Osteoblast (primary cell): ENCODE measurements at regions not wholly inside any gene's neighbourhood (a gene's known extent, or its start where the extent isn't known, plus 50 kb on each side); places are given as distances from the start of the nearest gene placed in this dataset.

Source experiments
- DNase-seq: peaks from one replicate; pipeline ENCODE4 v3.0.0; 2011; ENCODE audit warnings: low spot score, mixed read lengths; ENCODE audit not compliant: insufficient read length; ENCODE audit errors: missing footprints
- H2AFZ ChIP-seq: 2 replicates; pipeline ENCODE4 v1.6.0; 2011; ENCODE audit warnings: mild to moderate bottlenecking, low read length
- H3K27ac ChIP-seq: 2 replicates; pipeline ENCODE4 v1.5.1; 2011; ENCODE audit warnings: mild to moderate bottlenecking, low read depth, low read length, moderate library complexity
- H3K27me3 ChIP-seq: 2 replicates; pipeline ENCODE4 v1.6.0; 2012; ENCODE audit warnings: mild to moderate bottlenecking, control low read depth, inconsistent platforms, low read length, moderate library complexity; ENCODE audit not compliant: insufficient read depth
- H3K36me3 ChIP-seq: 2 replicates; pipeline ENCODE4 v1.5.1; 2011; ENCODE audit warnings: mild to moderate bottlenecking, low read length, control low read depth, moderate library complexity; ENCODE audit not compliant: insufficient read depth
- H3K4me1 ChIP-seq: 2 replicates; pipeline ENCODE4 v1.5.1; 2011; ENCODE audit warnings: mild to moderate bottlenecking, low read length, control low read depth, moderate library complexity; ENCODE audit not compliant: insufficient read depth
- H3K4me2 ChIP-seq: 2 replicates; pipeline ENCODE4 v1.6.0; 2011; ENCODE audit warnings: mild to moderate bottlenecking, low read length; ENCODE audit not compliant: insufficient read depth
- H3K4me3 ChIP-seq: fragments of 200-600 bp; sonication (generic); 3 replicates; pipeline ENCODE4 v1.5.1; 2012; ENCODE audit warnings: mild to moderate bottlenecking, low read length, inconsistent platforms; ENCODE audit not compliant: insufficient read depth
- H3K79me2 ChIP-seq: 2 replicates; pipeline ENCODE4 v1.6.0; 2012; ENCODE audit warnings: mild to moderate bottlenecking, low read length, control low read depth, inconsistent platforms; ENCODE audit not compliant: insufficient read depth
- H3K9me3 ChIP-seq: 2 replicates; pipeline ENCODE4 v1.5.1; 2011; ENCODE audit warnings: low read depth, low read length, control low read depth
- H4K20me1 ChIP-seq: 2 replicates; pipeline ENCODE4 v1.6.0; 2012; ENCODE audit warnings: mild to moderate bottlenecking, low read length, control low read depth; ENCODE audit not compliant: insufficient read depth
- TF ChIP-seq, protein P1 (sequence below): IDR thresholded peaks from 2 replicates; pipeline ENCODE4 v1.5.1; 2011; ENCODE audit warnings: mild to moderate bottlenecking, low read depth, low read length, moderate library complexity; ENCODE audit errors: extremely low read depth

DNA sequence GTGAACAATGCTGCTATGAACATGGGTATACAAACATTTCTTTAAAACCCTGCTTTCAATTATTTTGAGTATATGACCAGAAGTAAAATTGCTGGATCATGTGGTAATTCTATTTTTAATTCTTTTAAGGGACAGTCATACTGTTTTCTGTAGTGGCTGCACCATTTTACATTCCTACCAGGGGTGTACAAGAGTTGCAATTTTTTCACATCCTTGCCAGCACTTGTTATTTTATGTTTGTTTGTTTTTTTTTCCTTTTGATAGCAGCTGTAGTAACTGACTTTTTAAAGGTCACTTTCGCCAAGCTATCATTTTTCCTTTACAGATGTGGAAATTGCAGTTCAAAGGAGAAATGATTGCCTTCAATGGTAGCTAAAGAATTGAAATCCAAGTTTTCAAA lies 99.5 kb downstream of the GPR85 start:
- Histone ChIP-seq H3K27me3 (no peaks in the 10 kb centered on the region), H3K36me3 (no peaks in the 10 kb centered on the region), H4K20me1 (no peaks in the 10 kb centered on the region), H3K4me2 (peak overlapping the region; percentile 84), H3K4me3 (no peak overlapping the region), H3K79me2 (peaks cover 19% of the 10 kb centered on the region), H3K4me1 (peaks cover 50% of the 10 kb centered on the region), H3K27ac (peak overlapping the region; percentile 95), H2AFZ (peak overlapping the region; percentile 53), H3K9me3 (no peaks in the 10 kb centered on the region)
- TF ChIP-seq, protein P1, sequence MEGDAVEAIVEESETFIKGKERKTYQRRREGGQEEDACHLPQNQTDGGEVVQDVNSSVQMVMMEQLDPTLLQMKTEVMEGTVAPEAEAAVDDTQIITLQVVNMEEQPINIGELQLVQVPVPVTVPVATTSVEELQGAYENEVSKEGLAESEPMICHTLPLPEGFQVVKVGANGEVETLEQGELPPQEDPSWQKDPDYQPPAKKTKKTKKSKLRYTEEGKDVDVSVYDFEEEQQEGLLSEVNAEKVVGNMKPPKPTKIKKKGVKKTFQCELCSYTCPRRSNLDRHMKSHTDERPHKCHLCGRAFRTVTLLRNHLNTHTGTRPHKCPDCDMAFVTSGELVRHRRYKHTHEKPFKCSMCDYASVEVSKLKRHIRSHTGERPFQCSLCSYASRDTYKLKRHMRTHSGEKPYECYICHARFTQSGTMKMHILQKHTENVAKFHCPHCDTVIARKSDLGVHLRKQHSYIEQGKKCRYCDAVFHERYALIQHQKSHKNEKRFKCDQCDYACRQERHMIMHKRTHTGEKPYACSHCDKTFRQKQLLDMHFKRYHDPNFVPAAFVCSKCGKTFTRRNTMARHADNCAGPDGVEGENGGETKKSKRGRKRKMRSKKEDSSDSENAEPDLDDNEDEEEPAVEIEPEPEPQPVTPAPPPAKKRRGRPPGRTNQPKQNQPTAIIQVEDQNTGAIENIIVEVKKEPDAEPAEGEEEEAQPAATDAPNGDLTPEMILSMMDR = no peak
- DNase-seq = no peak

DNA sequence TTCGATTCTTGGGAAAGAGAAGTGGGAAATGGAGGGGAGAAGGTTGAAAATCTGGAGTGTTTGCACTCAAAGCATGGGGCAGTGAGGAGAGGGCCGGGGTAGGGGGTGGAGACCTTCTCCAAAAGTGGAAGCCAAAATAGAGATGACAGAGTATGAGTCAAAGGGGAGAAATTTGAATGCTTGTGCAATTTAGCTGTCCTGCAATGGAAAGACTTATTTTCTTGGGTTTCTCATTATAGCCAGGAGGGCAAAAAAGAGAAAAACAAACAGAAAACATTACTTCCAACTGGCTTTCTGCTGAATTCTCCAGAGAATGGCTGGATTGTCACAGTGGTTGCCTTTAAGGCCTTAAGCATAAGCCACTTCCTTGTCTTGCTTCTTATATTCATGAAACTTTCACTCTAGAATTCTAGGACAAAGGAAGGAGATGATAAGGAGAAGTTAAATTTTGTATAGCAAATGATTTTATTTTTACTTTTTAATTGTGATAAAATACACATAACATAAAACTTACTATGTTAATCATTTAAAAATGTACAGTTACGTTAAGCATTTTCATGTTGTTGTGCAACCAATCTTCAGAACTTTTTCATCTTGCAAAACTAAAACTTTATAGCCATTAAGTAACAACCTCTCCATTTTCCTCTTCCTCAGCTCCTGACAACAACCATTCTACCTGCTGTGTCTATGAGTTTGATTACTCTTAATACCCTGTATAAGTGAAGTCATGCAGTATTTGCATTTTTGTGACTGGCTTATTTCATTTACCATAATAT lies 100.2 kb downstream of the GPR85 start:
- no peak overlapping the region for H2AFZ ChIP-seq
- peak overlapping the region; percentile 95 for H3K27ac ChIP-seq
- no peaks in the 10 kb centered on the region for H3K36me3 ChIP-seq
- H4K20me1 ChIP-seq = no peaks in the 10 kb centered on the region
- peaks cover 11% of the 10 kb centered on the region for H3K79me2 ChIP-seq
- H3K4me2 ChIP-seq = peak overlapping the region; percentile 84
- peak overlapping the region; percentile 39 for H3K4me3 ChIP-seq
- H3K4me1 ChIP-seq = peaks cover 53% of the 10 kb centered on the region
- no peak for DNase-seq
- no peaks in the 10 kb centered on the region for H3K27me3 ChIP-seq
- TF ChIP-seq, protein P1 = no peak
- H3K9me3 ChIP-seq = no peaks in the 10 kb centered on the region

DNA sequence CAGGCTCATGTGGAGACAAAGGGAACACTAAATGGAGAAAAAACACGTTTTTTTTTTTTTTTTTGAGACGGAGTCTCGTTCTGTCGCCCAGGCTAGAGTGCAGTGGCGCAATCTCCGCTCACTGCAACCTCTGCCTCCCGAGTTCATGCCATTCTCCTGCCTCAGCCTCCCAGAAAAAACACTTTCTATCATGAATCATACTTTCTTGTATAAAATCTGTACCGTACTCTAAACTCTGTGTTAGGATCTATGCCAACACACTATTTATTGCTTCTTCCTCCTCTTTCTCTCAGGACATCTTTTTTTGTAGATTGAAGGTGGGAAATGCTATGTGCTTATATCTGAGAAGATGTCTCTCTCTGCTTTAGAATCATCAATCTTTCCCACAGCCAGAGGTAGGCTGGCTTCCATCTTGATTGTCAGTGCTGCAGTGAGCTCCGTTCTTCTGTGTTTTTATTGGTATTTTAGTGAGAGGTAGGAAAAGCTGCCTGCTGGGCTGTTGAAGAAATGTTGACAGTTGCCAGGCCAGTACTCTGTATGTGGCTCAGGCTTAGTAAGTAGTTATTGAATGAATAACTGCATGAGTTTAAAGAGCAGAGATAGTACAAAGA lies 101.1 kb downstream of the GPR85 start:
- Histone ChIP-seq H3K4me2 (peak overlapping the region; percentile 84), H3K4me3 (peak overlapping the region; percentile 39), H3K79me2 (peaks cover 8% of the 10 kb centered on the region), H2AFZ (peak overlapping the region; percentile 72), H3K4me1 (peaks cover 47% of the 10 kb centered on the region), H3K27ac (peak overlapping the region; percentile 95), H3K27me3 (no peaks in the 10 kb centered on the region), H3K9me3 (no peaks in the 10 kb centered on the region), H3K36me3 (no peaks in the 10 kb centered on the region), H4K20me1 (no peaks in the 10 kb centered on the region)
- no peak for DNase-seq
- TF ChIP-seq, protein P1 = no peak

DNA sequence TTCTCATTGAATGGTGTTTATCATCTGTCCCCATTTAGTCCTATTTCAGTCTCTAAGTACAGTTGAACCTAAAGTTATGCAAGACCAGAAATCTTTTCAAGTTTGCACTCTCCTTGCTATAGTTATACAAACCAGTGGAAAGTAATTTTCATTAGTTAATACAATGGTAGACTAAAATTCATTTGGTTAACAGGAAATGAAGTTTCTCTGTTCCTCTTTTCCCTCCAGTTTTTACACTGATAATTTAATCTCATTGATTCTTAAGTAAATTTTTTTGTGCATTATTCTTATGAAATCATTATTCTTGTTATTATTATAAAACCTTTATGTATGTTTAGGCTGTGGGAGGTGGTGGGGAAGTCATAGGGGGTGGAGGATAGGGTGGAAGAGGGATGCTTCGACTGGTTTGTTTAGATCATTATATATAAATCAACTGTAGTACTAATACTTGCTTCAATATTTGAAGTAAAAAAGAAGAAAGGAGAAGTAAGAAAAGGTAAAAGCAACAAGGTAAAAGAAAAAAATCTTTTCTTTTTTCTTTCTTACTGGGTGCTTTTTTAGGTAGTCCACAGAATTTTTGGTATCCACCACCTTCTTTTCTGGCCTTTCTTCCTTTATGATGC lies 104.1 kb downstream of the GPR85 start:
- H3K79me2 ChIP-seq = no peaks in the 10 kb centered on the region
- TF ChIP-seq, protein P1 = no peak
- no peak overlapping the region for H2AFZ ChIP-seq
- no peak overlapping the region for H3K27ac ChIP-seq
- no peak for DNase-seq
- no peaks in the 10 kb centered on the region for H3K9me3 ChIP-seq
- no peaks in the 10 kb centered on the region for H3K36me3 ChIP-seq
- H3K4me2 ChIP-seq = peak overlapping the region; percentile 25
- no peak overlapping the region for H3K4me3 ChIP-seq
- peaks cover 33% of the 10 kb centered on the region for H3K4me1 ChIP-seq
- no peaks in the 10 kb centered on the region for H4K20me1 ChIP-seq
- no peaks in the 10 kb centered on the region for H3K27me3 ChIP-seq
